Bronchial epithelial cell (primary cell): ENCODE measurements at regions not wholly inside any gene's neighbourhood (a gene's known extent, or its start where the extent isn't known, plus 50 kb on each side); places are given as distances from the start of the nearest gene placed in this dataset.

Source experiments
- DNase-seq: peaks from one replicate; pipeline ENCODE4 v3.0.0-alpha.2; 2010; ENCODE audit warnings: low read depth
- FAIRE-seq: peaks from 2 replicates; lab custom pipeline; 2011; peaks lifted over from hg19 to GRCh38; lab: Jason Lieb, UNC
- H3K27me3 ChIP-seq: 2 replicates; pipeline ENCODE4 v1.5.1; 2011; ENCODE audit warnings: low read length; ENCODE audit not compliant: control insufficient read depth, insufficient read depth
- H3K36me3 ChIP-seq: 2 replicates; pipeline ENCODE4 v1.5.1; 2011; ENCODE audit warnings: low read length; ENCODE audit not compliant: control insufficient read depth, insufficient read depth
- H3K4me3 ChIP-seq: 2 replicates; pipeline ENCODE4 v1.5.1; 2011; ENCODE audit warnings: mild to moderate bottlenecking, low read depth, low read length, control low read depth
- CTCF ChIP-seq: IDR thresholded peaks from 2 replicates; pipeline ENCODE4 v1.5.1; 2011; ENCODE audit warnings: mild to moderate bottlenecking, moderate library complexity, low read length, control low read depth, inconsistent platforms; ENCODE audit not compliant: insufficient read depth, severe bottlenecking

- Histone ChIP-seq H3K27me3 (no peaks in the 10 kb centered on the region), H3K4me3 (no peak overlapping the region), H3K36me3 (no peaks in the 10 kb centered on the region)
- DNase-seq (no peak), FAIRE-seq (no peak)
- no peak for TF ChIP-seq CTCF
Measured at GRCh38 chr12:97757481-97758193, 295.0 kb downstream of the RMST start.

DNA sequence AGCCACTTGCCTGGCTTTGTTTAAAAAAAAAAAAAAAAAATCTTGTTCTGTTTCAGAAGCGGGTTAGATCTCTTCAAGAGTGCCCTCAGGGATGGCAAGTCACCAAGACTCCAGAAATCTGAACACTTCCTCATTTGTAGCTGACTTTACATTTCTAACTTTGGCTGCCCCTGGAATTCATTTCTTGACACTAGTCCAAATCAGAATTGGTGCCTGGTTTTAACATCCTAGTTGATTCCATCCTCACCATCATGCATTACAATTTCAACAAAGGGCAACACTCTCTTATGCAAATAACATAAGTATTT lies 295.5 kb downstream of the RMST start:
- H3K36me3 ChIP-seq, result no peaks in the 10 kb centered on the region
- FAIRE-seq, result no peak
- no peak for TF ChIP-seq CTCF
- H3K27me3 ChIP-seq, result no peaks in the 10 kb centered on the region
- no peak overlapping the region for H3K4me3 ChIP-seq
- DNase-seq, result peak; percentile 18

DNA sequence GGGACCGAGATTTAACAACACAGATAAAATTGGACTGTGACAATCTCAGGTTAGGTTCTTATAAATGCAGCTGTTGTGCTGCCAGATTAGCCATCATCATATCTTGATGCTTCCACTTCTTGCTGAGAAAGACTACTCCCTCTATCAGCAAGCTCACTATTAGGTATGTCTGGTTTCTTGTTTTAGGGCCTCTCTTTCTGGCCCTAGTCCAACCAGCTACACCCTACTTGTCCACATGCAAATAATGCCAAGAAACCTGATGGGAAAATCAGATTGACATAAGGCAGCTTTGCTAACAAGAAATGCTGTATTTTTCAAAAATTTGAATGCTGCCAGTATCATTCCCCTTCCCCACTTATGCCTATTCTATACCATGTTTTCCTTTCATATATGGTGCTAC lies 296.0 kb downstream of the RMST start:
- DNase-seq, result no peak
- FAIRE-seq, result no peak
- Histone ChIP-seq H3K4me3 (no peak overlapping the region), H3K36me3 (no peaks in the 10 kb centered on the region), H3K27me3 (no peaks in the 10 kb centered on the region)
- TF ChIP-seq CTCF, result no peak

- H3K4me3 ChIP-seq, result no peak overlapping the region
- TF ChIP-seq CTCF, result no peak
- no peaks in the 10 kb centered on the region for H3K36me3 ChIP-seq
- DNase-seq (no peak), FAIRE-seq (no peak)
- H3K27me3 ChIP-seq, result no peaks in the 10 kb centered on the region
Measured at GRCh38 chr12:97760601-97761000, 298.0 kb downstream of the RMST start.

DNA sequence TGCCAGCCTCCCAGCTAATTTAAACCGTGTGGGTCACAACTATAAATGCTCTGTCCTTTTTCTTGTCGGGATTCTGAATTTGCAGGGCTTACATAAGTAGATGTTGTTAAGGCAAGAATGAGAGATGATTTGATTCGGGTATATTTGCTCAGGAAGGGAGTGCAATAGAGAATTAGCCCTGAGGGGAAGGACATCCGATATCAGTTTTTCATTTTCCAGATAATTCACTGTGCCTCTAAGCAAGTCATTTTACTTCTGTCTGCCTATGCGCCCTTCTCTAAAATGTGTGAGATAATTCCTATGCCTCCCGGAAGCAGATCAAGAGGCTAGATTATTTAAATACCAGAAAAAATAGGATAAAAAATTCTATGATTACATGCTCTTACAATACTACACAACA lies 300.5 kb downstream of the RMST start:
- FAIRE-seq (no peak), DNase-seq (no peak)
- Histone ChIP-seq H3K27me3 (no peaks in the 10 kb centered on the region), H3K36me3 (no peaks in the 10 kb centered on the region), H3K4me3 (no peak overlapping the region)
- TF ChIP-seq CTCF, result no peak

- TF ChIP-seq CTCF, result no peak
- no peak for DNase-seq
- Histone ChIP-seq H3K36me3 (no peaks in the 10 kb centered on the region), H3K4me3 (no peak overlapping the region), H3K27me3 (no peaks in the 10 kb centered on the region)
- no peak for FAIRE-seq
Measured at GRCh38 chr12:97764700-97765099, 302.1 kb downstream of the RMST start.
